Ovary (tissue), 7 donors: ENCODE measurements at regions not wholly inside any gene's neighbourhood (a gene's known extent, or its start where the extent isn't known, plus 50 kb on each side); places are given as distances from the start of the nearest gene placed in this dataset.

ENCODE experiments used
- DNase-seq, 5 donors: peaks; one replicate each; pipeline ENCODE4 v3.0.0-alpha.2; 2019 to 2020
- H3K27ac ChIP-seq, 2 donors: fragments of 200-600 bp; one replicate each; pipeline versions ENCODE4 v1.5.1 to v1.8.0; 2019 to 2022
- H3K27me3 ChIP-seq: fragments of 200-600 bp; one replicate; pipeline ENCODE4 v1.8.0; 2022
- H3K36me3 ChIP-seq: fragments of 200-600 bp; sonication (generic); one replicate; pipeline ENCODE4 v1.5.1; 2019
- H3K4me1 ChIP-seq: one replicate; pipeline ENCODE4 v1.8.1; 2013; ENCODE audit warnings: mild to moderate bottlenecking, moderate library complexity; ENCODE audit not compliant: insufficient read depth
- H3K4me3 ChIP-seq: fragments of 200-600 bp; sonication (generic); one replicate; pipeline ENCODE4 v1.5.1; 2017
- H3K9me3 ChIP-seq, 2 donors: fragments of 200-600 bp in 1 of 2; sonication (generic) in 1 of 2; one replicate each; pipeline versions ENCODE4 v1.5.1 to v1.8.1; 2013 to 2019; ENCODE audit warnings: mild to moderate bottlenecking in 1 of 2, moderate library complexity in 1 of 2
- EP300 ChIP-seq: sonication (generic); formaldehyde crosslinking; IDR thresholded peaks from one replicate; pipeline ENCODE4 v1.6.1; 2017; ENCODE audit warnings: antibody characterized with exemption
- POLR2A ChIP-seq: fragments of 450-650 bp; IDR thresholded peaks from one replicate; pipeline ENCODE4 v1.6.1; 2017; ENCODE audit warnings: antibody characterized with exemption, mild to moderate bottlenecking, moderate library complexity
- WGBS, 3 donors: extraction: QIAGEN DNeasy Blood & Tissue Kit in 1 of 3; methylation state at CpG; one replicate each; pipeline versions ENCODE4 v1.1.5 to v1.1.7; 2013 to 2017; 5-methylcytosine and 5-hydroxymethylcytosine counted together
- intact Hi-C, 4 donors: fragments of 100-400 bp; cut with DNase I; formaldehyde crosslinking; loops; one replicate each; pipeline versions ENCODE4 v1.11.0 to v1.15.1; 2022 to 2023
- TF ChIP-seq, protein P1 (sequence below), 3 donors: fragments of 450-650 bp in 2 of 3; fragments of 200-600 bp in 1 of 3; IDR thresholded peaks; one replicate each; pipeline versions ENCODE4 v1.5.1 to v1.8.0; 2016 to 2022; ENCODE audit warnings: antibody characterized with exemption in 3 of 3, mild to moderate bottlenecking in 1 of 3
- donor health status: DM: no; HTN: no; CAD: no; lungs with moderate emphysema.
- donor health status: DM: no; HTN: no; CAD: no.
- donor health status: Bipolar disorder and iron deficiency.
- donor health status: DM: no; HTN: no; CAD: no.
- donor health status: DM: yes; HTN: yes; CAD: no.

DNA sequence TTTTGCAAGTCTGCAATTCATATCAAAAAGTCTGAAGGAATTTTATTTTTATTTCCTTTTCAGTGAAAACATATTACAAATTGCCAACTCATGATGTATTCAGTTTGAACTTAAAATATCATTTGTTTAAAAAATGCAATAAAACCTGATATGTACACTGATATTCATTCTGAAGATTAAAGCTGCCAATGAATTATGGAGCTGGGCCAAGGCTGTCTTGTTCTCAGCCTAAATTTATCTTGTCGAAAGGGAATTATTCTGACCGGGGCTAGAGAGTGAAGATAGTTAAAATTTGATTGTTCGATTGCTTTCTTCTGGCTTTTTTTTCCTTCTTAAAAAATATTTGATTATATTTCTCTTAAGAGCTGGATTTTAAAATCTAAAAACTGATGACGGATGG is 54.0 kb upstream of the RBFOX1 start:
- no peaks in the 10 kb centered on the region for H3K4me1 ChIP-seq
- H3K27ac ChIP-seq, result no peak overlapping the region
- no peaks in the 10 kb centered on the region for H3K27me3 ChIP-seq
- TF ChIP-seq, protein P1, sequence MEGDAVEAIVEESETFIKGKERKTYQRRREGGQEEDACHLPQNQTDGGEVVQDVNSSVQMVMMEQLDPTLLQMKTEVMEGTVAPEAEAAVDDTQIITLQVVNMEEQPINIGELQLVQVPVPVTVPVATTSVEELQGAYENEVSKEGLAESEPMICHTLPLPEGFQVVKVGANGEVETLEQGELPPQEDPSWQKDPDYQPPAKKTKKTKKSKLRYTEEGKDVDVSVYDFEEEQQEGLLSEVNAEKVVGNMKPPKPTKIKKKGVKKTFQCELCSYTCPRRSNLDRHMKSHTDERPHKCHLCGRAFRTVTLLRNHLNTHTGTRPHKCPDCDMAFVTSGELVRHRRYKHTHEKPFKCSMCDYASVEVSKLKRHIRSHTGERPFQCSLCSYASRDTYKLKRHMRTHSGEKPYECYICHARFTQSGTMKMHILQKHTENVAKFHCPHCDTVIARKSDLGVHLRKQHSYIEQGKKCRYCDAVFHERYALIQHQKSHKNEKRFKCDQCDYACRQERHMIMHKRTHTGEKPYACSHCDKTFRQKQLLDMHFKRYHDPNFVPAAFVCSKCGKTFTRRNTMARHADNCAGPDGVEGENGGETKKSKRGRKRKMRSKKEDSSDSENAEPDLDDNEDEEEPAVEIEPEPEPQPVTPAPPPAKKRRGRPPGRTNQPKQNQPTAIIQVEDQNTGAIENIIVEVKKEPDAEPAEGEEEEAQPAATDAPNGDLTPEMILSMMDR (IDR thresholded peaks at IDR 0.05), result no peak
- TF ChIP-seq EP300 (no peak), POLR2A (no peak)
- no peak overlapping the region for H3K4me3 ChIP-seq
- intact Hi-C loops, result no loop called here
- DNase-seq, result no peak
- no peaks in the 10 kb centered on the region for H3K9me3 ChIP-seq
- H3K36me3 ChIP-seq, result no peaks in the 10 kb centered on the region
- WGBS, 3 donors, result 30 to 52% (median 33%) methylated on average over 4 of the region's 4 CpGs

DNA sequence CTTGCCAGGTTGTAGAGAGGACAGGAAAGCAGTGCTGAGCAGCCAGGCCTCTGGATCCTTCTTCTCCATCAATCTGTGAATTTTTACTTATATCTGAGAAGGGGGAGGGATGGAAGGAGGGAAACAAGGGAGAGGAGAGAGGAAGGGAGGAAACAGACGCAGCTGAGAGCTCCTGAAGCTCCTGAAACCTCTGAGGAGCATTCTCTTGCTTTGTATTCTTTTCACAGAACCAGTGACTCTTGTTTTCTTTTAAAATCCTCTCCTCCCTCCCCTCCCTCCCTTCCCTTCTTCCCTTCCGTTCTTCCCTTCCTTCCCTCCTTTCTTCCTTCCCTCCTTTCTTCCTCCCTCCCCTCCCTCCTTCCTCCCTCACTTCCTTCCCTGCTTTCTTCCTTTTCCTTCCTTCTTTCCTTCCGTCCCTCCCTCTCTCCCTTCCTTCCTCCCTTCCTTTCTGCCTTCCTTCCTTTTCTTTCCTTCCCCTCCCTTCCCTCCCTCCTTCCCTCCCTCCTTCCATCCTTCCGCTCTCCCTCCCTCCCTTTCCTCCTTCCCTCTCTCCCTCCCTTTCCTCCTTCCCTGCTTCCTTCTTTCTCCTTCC is 60.0 kb upstream of the RBFOX1 start:
- TF ChIP-seq EP300 (no peak), POLR2A (no peak)
- TF ChIP-seq, protein P1 (IDR thresholded peaks at IDR 0.05), result no peak
- intact Hi-C loops, result no loop called here
- H3K4me1 ChIP-seq, result no peaks in the 10 kb centered on the region
- WGBS, 3 donors, result 68 to 76% (median 68%) methylated on average over 4 of the region's 4 CpGs
- H3K36me3 ChIP-seq, result no peaks in the 10 kb centered on the region
- H3K9me3 ChIP-seq, result no peaks in the 10 kb centered on the region
- DNase-seq, result no peak
- no peak overlapping the region for H3K4me3 ChIP-seq
- no peaks in the 10 kb centered on the region for H3K27me3 ChIP-seq
- no peak overlapping the region for H3K27ac ChIP-seq

DNA sequence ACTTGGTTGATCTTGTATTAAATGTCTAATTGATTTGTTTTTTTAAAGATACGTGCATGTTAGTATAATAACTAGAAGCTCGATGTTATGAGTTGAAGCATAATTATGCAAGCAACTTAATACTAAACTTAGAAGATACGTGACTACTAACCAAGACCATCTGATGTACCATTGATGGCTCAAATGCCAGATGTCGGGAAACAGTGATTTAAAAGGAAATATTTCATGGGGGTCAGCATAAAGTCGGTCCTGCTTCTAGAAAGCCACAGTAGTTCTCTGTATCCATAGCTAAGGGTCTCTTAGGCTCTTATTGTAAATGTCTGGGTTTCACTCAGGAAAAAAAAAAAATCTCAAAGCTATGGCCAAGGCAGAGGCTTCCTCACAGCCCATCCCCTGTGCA is 61.2 kb upstream of the RBFOX1 start:
- no peak overlapping the region for H3K4me3 ChIP-seq
- no peak for DNase-seq
- no peaks in the 10 kb centered on the region for H3K4me1 ChIP-seq
- no peaks in the 10 kb centered on the region for H3K36me3 ChIP-seq
- no peaks in the 10 kb centered on the region for H3K27me3 ChIP-seq
- no peaks in the 10 kb centered on the region for H3K9me3 ChIP-seq
- intact Hi-C loops, result no loop called here
- 77 to 87% (median 85%) methylated on average over 5 of the region's 5 CpGs for whole genome bisulfite sequencing, 3 donors
- TF ChIP-seq, protein P1 (IDR thresholded peaks at IDR 0.05), result no peak
- TF ChIP-seq EP300, result no peak
- H3K27ac ChIP-seq, result no peak overlapping the region

DNA sequence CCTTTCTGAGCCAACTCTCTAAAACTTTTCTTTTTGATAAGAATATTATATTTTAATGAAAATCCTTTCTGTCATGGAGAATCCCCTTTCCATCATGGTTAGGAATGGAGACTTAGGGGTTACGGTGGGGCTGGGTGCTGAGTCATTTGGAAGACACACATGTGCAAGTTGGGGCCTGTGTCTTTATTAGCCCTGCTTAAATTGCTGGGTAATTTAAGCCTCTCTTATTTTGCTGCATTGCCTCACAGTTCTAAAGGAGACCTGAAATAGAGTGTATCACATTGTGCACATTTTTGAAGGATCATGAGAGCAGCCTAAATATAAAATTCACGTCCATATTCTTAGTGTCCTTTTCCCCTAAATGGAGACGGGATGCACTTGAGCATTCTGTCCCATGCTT is 61.8 kb upstream of the RBFOX1 start:
- DNase-seq, result no peak
- H3K4me1 ChIP-seq, result no peaks in the 10 kb centered on the region
- H3K9me3 ChIP-seq, result no peaks in the 10 kb centered on the region
- H3K27me3 ChIP-seq, result no peaks in the 10 kb centered on the region
- no peak overlapping the region for H3K27ac ChIP-seq
- WGBS, 3 donors, result 72 to 80% (median 77%) methylated on average over 3 of the region's 3 CpGs
- H3K4me3 ChIP-seq, result no peak overlapping the region
- TF ChIP-seq POLR2A (no peak), EP300 (no peak)
- TF ChIP-seq, protein P1 (IDR thresholded peaks at IDR 0.05), result no peak
- intact Hi-C loops, result no loop called here
- no peaks in the 10 kb centered on the region for H3K36me3 ChIP-seq
